ENCODE measurements at regions not wholly inside any gene's neighbourhood (a gene's known extent, or its start where the extent isn't known, plus 50 kb on each side); places are given as distances from the start of the nearest gene placed in this dataset.

DNA sequence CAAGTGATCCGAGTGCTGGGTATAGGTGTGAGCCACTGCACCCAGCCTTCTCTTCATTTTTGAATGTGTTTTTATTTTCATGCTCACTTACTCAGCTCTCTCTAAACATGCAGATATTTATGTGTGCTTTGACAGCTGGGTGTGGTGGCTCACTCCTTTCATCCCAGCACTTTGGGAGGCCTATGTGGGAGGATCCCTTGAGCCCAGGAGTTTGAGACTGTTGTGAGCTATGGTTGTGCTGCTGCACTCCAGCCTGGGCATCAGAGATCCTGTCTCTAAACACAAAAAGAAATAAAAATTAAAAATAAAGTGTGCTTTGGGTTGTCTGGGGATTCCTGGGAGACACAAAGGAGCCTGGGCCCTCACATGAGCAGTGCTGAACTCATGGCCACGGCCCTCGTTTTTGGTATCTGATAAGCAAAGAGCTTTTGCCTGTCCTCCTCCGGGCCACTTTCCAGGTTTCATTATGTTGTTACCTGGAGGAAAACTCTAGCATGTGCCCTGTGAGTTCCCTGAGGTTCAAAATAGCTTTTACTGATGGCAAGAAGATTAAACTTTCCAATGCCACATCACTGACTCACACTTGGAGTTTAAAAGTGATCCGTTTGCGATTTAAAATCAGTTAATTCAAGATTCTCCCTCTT lies 78.5 kb downstream of the CD164 start:
- TF ChIP-seq TAF1 (IDR thresholded peaks at IDR 0.05; ENCODE audit: low read depth): no peak

DNA sequence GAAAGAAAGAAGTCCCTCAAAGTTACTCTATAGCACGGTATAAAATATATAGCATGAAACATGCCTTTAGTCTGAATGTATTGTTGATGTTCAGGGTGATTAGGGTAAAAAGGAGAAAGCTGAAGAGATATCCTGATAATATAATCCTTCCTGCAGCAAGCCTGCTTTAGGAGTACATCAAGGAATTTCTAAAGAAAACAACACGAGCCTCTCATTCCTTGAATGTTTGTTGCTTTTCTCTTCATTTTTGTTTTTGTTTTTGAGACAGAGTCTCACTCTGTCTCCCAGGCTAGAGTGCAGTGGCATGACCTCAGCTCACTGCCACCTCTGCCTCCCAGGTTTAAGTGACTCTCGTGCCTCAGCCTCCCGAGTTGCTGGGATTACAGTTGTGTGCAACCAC lies 79.1 kb downstream of the CD164 start:
- no peak for TF ChIP-seq FOXM1 (IDR thresholded peaks at IDR 0.05; ENCODE audit: borderline replicate concordance, low read depth)
- no peak for TF ChIP-seq CEBPB (IDR thresholded peaks at IDR 0.05)
- TF ChIP-seq, protein P1, sequence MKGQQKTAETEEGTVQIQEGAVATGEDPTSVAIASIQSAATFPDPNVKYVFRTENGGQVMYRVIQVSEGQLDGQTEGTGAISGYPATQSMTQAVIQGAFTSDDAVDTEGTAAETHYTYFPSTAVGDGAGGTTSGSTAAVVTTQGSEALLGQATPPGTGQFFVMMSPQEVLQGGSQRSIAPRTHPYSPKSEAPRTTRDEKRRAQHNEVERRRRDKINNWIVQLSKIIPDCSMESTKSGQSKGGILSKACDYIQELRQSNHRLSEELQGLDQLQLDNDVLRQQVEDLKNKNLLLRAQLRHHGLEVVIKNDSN (IDR thresholded peaks at IDR 0.05): no peak
- no peak for TF ChIP-seq ZBTB7A (IDR thresholded peaks at IDR 0.05; ENCODE audit: low read depth)
- TF ChIP-seq TAF1 (IDR thresholded peaks at IDR 0.05; ENCODE audit: low read depth): no peak
- no peak for TF ChIP-seq TCF12 (IDR thresholded peaks at IDR 0.05; ENCODE audit: low read depth)
- no peak for TF ChIP-seq RAD21 (IDR thresholded peaks at IDR 0.05; ENCODE audit: low read depth)
- TF ChIP-seq EGR1 (IDR thresholded peaks at IDR 0.05): no peak
- TF ChIP-seq, protein P2, sequence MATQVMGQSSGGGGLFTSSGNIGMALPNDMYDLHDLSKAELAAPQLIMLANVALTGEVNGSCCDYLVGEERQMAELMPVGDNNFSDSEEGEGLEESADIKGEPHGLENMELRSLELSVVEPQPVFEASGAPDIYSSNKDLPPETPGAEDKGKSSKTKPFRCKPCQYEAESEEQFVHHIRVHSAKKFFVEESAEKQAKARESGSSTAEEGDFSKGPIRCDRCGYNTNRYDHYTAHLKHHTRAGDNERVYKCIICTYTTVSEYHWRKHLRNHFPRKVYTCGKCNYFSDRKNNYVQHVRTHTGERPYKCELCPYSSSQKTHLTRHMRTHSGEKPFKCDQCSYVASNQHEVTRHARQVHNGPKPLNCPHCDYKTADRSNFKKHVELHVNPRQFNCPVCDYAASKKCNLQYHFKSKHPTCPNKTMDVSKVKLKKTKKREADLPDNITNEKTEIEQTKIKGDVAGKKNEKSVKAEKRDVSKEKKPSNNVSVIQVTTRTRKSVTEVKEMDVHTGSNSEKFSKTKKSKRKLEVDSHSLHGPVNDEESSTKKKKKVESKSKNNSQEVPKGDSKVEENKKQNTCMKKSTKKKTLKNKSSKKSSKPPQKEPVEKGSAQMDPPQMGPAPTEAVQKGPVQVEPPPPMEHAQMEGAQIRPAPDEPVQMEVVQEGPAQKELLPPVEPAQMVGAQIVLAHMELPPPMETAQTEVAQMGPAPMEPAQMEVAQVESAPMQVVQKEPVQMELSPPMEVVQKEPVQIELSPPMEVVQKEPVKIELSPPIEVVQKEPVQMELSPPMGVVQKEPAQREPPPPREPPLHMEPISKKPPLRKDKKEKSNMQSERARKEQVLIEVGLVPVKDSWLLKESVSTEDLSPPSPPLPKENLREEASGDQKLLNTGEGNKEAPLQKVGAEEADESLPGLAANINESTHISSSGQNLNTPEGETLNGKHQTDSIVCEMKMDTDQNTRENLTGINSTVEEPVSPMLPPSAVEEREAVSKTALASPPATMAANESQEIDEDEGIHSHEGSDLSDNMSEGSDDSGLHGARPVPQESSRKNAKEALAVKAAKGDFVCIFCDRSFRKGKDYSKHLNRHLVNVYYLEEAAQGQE (IDR thresholded peaks at IDR 0.05; ENCODE audit: low read depth): no peak
- no peak for TF ChIP-seq EP300 (IDR thresholded peaks at IDR 0.05; ENCODE audit: borderline replicate concordance)

DNA sequence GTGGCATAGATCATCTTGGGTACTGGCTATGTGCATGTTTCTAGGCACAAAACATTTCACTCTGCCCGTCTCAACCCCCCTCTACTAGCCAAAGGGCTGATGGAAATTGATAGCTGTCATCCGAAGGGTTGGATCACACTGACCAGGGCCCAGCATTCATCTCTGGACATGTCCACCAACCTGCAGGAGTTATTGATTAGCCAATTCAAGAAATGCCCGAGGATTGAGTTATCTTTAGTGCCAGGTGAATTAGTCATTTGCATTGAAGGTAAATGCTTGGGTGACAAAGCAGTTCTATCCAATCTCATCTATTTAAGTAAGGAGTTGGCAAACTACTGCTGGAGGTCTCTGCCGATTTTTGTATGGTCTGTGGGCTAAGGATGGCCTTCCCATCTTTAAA lies 80.1 kb downstream of the CD164 start:
- TF ChIP-seq RAD21 (IDR thresholded peaks at IDR 0.05; ENCODE audit: low read depth) (no peak), CEBPB (IDR thresholded peaks at IDR 0.05) (no peak), ZBTB7A (IDR thresholded peaks at IDR 0.05; ENCODE audit: low read depth) (no peak), EGR1 (IDR thresholded peaks at IDR 0.05) (no peak), YY1 (IDR thresholded peaks at IDR 0.05; ENCODE audit: low read depth) (no peak), TAF1 (IDR thresholded peaks at IDR 0.05; ENCODE audit: low read depth) (no peak), TEAD4 (IDR thresholded peaks at IDR 0.05) (no peak), NFIC (IDR thresholded peaks at IDR 0.05) (no peak), CREB1 (IDR thresholded peaks at IDR 0.05; ENCODE audit: low read depth) (no peak), TCF12 (IDR thresholded peaks at IDR 0.05; ENCODE audit: low read depth) (no peak), EP300 (IDR thresholded peaks at IDR 0.05; ENCODE audit: borderline replicate concordance) (no peak), FOXM1 (IDR thresholded peaks at IDR 0.05; ENCODE audit: borderline replicate concordance, low read depth) (no peak)
- TF ChIP-seq, protein P1 (IDR thresholded peaks at IDR 0.05): no peak
- TF ChIP-seq, protein P2 (IDR thresholded peaks at IDR 0.05; ENCODE audit: low read depth): no peak
- TF ChIP-seq, protein P3, sequence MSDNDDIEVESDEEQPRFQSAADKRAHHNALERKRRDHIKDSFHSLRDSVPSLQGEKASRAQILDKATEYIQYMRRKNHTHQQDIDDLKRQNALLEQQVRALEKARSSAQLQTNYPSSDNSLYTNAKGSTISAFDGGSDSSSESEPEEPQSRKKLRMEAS (IDR thresholded peaks at IDR 0.05): no peak

DNA sequence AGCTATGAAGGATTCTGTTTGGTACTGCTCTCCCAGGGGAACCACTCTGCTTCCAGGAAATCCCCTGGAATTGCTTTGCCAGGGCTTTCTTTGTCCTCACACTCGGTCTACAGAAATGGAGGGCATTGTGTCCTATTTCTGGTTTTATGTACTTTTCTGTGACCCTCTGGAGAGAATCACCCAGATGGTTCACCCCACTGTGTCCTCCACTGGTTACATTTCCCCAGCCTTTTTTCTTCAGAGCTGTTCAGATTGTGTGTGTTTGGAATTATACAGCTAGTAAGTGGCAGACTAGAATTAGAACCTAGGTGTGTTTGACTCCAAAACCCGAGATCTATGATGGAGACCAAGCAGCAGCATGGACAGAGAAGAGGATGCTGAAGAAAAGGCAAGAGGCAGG lies 80.8 kb downstream of the CD164 start:
- no peak for TF ChIP-seq TEAD4 (IDR thresholded peaks at IDR 0.05)
- TF ChIP-seq TCF12 (IDR thresholded peaks at IDR 0.05; ENCODE audit: low read depth): no peak
- TF ChIP-seq CEBPB (IDR thresholded peaks at IDR 0.05): no peak
- no peak for TF ChIP-seq EGR1 (IDR thresholded peaks at IDR 0.05)
- no peak for TF ChIP-seq FOXM1 (IDR thresholded peaks at IDR 0.05; ENCODE audit: borderline replicate concordance, low read depth)
- no peak for TF ChIP-seq YY1 (IDR thresholded peaks at IDR 0.05; ENCODE audit: low read depth)

DNA sequence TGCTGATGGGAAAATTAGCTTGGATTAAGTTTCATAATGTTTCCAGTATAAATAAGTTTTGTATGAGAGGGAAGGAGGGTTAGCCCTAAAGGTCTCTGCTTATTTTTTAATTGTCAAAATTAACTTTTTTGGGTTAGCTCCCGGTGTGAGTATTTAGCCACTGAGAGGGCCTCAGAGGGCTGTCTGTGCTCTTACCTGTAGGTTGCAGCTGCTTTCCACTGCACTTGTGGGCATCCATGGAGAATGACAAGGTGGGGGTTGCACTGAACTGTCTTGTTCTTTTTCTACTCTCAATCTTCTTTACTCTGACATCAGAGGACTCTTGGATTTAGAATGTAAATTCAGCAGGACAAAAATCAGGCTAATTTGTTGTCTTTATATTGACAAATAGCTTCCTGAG lies 81.4 kb downstream of the CD164 start:
- no peak for TF ChIP-seq FOXM1 (IDR thresholded peaks at IDR 0.05; ENCODE audit: borderline replicate concordance, low read depth)
- no peak for TF ChIP-seq NFIC (IDR thresholded peaks at IDR 0.05)
- TF ChIP-seq, protein P2 (IDR thresholded peaks at IDR 0.05; ENCODE audit: low read depth): no peak
- no peak for TF ChIP-seq RAD21 (IDR thresholded peaks at IDR 0.05; ENCODE audit: low read depth)
- TF ChIP-seq YY1 (IDR thresholded peaks at IDR 0.05; ENCODE audit: low read depth): no peak
- TF ChIP-seq TAF1 (IDR thresholded peaks at IDR 0.05; ENCODE audit: low read depth): no peak
- TF ChIP-seq CREB1 (IDR thresholded peaks at IDR 0.05; ENCODE audit: low read depth): no peak
- no peak for TF ChIP-seq EGR1 (IDR thresholded peaks at IDR 0.05)
- TF ChIP-seq, protein P1 (IDR thresholded peaks at IDR 0.05): no peak
- TF ChIP-seq TEAD4 (IDR thresholded peaks at IDR 0.05): no peak
- TF ChIP-seq, protein P3 (IDR thresholded peaks at IDR 0.05): no peak
- TF ChIP-seq EP300 (IDR thresholded peaks at IDR 0.05; ENCODE audit: borderline replicate concordance): no peak
- TF ChIP-seq TCF12 (IDR thresholded peaks at IDR 0.05; ENCODE audit: low read depth): no peak
